GM21528 (cell line): ENCODE measurements at regions not wholly inside any gene's neighbourhood (a gene's known extent, or its start where the extent isn't known, plus 50 kb on each side); places are given as distances from the start of the nearest gene placed in this dataset.

ENCODE experiments used
- ATAC-seq: cut with Tn5 transposase; IDR thresholded peaks from one replicate; pipeline ENCODE4 v1.9.1; 2021; ENCODE audit warnings: mild to moderate bottlenecking, moderate library complexity; ENCODE audit not compliant: unreplicated experiment, low FRiP score

DNA sequence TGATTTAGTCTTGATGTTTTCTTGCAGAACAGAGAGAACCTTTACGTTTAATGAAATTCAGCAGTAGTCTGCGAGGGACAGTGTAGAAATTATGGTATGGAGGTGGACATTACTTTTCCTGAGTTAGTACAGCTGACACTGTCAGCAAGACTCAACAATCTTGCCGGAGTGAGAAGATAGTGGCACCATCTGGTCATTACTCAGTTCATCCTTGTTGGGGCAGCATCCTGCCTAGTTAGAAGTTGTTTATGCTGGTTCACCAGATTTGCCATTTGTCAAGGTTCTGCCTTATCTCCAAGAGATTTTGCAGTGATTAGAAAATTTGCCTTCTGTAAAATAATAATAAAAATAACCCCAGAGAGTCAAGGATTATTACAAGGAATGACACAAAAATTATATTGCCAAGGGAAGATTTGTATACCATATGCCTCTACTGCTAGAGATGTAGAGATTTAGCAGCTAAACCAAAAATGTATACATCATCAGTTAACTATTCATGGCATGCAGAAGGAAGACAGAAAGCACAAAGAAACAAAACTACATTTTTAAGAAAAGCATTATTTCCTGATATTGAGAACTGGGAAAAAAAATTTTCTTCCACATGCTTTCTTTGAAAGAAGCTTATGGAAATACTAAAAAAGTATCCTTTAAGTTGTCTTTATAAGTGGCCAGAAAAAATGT lies 1967.4 kb downstream of the NCAM2 start:
- no peak for ATAC-seq

DNA sequence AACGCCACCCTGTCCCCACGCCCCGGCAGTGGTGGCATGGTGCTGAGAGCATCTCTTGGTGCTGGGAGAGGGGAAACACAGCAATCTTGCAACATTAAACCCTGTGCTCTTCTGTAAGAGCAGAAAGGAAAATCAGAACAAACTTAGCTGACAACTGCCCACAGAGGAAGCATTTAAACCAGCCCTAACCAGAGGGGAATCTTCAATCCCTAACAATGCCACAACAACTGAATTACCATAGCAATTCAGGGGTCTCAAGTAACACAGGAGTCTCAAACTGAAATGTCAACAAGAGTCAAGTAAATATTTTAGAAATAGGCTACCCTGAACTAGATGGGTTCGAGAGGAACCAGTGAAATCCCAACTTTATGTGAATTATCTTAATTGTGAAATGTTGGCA lies 1983.6 kb downstream of the NCAM2 start:
- ATAC-seq: no peak

DNA sequence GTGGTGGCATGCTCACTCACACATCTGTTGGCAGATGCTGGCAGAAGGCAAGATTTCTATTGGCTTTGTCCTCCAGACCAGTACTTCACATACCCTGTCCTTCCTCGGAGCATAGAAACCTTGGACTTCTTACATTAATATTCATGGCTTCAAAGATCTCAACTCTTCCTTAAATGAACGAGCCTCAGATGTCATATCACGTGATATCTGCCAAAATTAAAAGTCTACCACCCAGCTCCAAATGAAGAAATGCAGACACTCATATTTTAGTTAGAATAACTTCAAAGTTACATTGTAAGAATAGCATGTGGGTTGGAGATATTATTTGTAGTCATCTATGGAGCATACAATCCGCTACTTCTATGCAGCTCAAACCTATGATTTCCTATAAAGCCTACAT lies 1994.9 kb downstream of the NCAM2 start:
- ATAC-seq: no peak

DNA sequence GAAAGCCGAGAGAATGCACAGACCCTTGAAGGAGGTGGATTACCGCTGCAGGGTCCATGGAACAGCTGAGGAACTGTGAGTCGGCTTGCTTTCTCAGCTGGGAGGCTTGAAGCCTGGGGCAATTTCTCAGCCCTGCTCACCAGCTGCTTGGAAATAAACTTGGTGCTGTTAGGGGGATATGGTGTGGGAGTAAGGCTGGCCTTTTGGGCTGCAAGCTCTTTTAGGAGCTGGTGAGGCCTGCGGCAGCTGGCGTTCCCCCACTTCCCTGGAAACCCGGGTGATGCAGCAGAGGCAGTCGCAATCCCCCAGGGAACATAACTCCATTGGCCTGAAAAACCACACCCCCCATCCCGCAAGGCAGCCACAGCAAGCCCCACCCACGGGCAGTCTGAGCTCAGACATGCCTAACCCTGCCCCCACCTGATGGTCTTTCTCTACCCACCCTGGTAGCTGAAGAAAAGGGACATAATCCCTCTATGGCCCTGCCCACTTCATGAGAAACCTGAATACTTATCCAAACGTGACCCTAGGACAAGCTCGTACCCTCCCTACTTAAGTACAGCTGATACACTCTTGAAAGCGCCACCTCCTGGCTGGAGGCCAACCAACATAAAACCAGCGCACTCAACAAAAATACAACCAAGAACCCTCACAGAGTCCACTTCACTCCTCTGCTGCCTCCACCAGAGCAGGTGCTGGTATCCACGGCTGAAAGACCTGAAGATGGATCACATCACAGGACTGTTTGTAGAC lies 1995.8 kb downstream of the NCAM2 start:
- no peak for ATAC-seq

DNA sequence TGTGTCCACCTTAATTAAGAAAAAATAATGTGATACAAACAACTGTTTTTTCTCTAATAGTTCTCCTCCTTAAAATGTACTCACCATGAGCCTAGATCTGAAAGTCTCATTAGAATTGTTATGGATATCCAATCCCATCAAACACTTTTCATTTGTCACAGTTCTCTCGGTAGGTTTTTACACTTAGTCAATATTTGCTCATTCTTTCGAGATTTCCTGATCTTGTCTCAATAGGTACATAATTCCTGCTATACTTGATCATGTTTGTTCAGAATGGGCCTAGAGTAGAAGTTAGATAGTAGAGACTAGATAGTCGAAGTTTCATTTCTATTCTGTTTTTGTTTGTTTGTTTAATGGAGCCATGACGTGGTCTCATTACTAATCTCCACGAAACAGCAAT lies 2005.7 kb downstream of the NCAM2 start:
- ATAC-seq: no peak

DNA sequence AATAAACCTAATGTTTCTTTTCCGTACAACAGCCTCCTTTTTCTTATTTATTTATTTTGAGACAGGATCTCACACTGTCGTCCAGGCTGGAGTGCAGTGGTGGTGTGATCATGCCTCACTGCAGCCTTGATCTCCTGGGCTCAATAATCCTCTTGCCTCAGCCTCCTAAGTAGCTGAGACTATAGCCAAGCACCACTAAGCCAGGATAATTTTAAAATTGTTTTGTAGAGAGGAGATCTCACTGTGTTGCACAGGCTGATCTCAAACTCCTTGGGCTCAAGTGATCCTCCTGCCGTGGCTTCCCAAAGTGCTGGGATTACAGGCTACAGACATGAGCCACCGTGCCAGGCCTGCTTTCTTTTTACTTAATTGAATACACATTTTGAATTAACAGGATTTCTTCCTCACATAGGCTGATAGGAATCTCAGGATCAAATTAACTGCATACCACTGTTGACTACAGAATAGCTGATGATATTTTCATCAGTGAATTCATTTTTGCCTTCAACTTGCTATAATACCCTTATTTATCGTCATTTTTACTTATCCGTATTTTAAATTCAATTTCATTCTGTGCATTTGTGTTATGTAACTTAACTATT lies 2010.5 kb downstream of the NCAM2 start:
- no peak for ATAC-seq

DNA sequence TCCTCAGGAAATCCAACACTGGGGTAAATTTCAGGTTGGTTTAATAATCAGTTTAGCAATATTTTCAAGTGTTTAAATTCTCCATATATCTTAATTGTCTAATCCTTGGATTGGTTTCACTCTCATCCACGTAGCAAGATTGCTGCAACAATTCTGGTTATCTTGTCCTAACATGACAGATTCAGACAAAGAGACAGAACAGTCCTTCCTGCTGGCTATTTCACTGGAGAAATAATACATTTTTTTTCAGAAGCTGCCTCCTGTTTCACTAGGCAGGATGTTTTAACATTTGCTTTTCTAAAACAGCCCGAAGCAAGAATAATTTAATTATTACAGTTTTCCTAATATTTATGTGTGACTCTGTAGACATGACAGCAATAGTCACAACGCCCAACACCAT lies 2011.2 kb downstream of the NCAM2 start:
- ATAC-seq: no peak

DNA sequence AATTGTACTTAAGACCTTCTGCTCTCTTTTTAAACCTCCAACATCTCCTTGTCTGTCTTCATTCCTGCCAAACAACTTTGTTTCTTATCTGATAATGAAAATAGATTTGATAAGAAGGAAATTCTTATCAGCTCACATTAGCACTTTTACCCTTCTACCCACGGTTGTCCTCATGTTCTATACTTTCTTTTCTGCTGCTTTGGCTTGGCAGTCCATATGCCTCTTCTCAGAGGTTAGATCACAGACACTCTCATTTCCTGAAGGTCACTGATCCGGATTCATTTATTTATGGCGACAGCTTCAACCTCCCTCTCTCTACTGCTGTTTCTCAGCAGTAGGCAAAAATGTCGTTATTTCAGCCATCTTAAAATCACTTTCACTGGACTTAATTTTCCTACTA lies 2015.8 kb downstream of the NCAM2 start:
- no peak for ATAC-seq

DNA sequence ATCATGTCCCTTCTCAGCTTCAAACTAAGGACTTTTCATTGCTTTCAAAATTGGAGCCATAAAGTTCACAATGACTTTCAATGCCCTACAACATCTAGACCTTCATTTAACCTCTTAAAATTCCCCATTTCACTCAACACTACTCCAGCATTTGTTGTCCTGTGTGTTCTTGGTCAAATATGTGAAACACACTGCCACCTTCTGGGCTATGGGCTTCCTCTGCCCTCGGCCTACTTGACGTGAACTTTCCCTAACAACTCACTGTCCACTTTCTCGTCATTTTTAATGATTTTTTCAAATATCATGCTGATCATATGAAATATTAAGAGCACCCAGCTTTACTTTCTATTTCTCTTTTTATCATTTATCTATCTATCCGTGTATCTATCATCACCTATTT lies 2018.4 kb downstream of the NCAM2 start:
- ATAC-seq: no peak

DNA sequence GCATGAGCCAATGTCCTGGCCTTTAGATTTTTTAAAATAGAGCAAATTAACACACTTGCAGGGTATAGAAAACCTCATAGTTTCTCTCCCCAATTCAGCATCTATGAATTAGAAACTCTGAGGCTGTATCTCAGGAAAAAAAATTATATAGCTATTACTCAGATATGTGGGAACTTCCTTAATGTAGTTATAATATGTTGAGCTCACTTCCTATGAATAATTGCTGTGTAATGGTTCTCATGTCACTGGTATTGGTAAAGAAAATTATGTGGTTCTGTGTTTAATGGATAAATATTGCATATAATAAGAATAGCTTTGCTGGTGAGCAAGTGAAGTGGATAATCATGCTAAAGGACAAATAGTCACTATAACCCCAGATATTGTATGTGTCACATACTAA lies 2019.8 kb downstream of the NCAM2 start:
- no peak for ATAC-seq

DNA sequence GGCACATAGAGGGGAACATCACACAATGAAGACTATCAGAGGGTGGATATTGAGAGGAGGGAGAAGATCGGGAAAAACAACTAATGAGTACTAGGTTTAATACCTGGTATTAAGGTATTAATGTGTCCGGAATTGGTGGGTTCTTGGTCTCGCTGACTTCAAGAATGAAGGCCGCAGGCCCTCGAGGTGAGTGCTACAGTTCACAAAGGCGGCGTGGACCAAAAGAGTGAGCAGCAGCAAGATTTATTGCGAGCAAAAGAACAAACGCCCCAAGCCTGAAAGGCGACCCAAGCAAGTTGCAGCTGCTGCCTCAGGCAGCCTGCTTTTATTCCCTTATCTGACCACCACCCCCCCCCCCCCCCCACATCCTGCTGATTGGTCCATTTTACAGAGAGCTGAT lies 2022.8 kb downstream of the NCAM2 start:
- ATAC-seq: no peak

DNA sequence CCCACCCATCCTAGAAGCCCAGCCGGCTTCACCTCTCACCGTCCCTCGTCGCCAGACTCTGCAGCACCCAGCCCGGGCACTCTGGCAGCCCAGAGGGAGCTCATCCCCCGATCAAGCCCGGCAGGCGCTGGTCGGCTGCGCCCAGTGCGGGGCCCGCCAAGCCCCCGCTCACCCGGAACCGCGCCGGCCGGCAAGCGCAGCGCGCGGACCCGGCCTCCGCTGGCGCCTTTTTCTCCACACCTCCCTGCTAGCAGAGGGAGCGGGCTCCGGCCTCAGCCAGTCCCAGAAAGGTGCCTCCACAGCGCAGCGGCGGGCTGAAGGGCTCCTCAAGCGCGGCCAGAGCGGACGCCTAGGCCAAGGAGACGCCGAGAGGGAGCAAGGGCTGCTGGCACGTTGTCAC lies 2023.3 kb downstream of the NCAM2 start:
- ATAC-seq: no peak

DNA sequence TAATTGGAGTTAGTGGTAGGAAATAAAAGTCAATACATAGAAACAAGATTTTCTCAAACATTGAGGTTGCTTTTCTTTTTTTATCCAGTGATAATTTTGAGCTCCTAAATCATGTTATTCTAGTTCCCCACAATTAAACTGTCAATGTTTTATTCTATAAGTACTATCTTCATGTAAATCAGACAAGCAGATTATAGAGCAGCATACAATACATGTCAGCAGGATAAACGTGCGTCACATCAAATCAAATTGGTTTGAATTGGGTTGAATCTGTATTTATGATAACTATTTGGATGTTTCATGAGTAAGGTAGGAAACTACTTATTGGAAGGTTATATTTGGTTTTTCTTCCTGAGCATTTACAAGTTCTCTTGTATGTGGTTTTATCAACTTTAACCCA lies 2028.7 kb downstream of the NCAM2 start:
- ATAC-seq: no peak

DNA sequence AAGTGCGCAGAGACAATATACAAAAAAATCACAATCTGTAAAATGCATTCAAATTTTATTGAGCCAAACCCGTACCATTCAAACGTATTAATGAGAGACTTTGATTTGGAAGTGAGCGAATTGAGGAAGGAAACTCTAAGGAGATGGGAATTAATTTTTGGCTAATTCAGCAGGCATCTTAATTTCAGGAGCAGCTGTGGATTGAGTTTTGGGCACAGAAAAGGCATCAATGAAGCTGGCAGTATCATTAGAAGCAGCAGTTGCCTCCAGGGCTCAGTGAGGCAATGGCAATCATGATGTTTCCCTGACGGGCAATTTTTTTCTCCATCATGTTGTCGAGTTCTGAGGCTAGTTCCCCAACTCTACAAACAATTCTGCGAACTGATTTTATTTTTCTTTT lies 2041.6 kb downstream of the NCAM2 start:
- no peak for ATAC-seq

DNA sequence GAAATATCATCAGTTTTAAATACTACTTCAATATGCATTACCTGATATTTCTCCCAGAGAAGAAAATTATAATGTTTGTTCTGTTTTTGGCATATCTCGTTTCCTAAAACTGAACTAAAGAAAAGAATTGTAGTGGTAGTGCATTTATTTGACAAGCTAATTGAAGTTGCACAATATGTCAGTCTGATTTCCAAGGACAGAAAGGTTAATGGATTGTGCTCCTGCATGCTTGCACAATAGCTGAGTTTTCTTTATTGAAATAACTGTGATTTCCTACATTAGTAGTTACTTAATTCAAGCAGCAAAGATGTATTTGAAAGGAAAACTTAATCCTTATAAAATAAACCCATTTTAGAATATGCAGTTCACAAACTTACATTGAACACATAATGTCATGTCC lies 2047.7 kb downstream of the NCAM2 start:
- no peak for ATAC-seq

DNA sequence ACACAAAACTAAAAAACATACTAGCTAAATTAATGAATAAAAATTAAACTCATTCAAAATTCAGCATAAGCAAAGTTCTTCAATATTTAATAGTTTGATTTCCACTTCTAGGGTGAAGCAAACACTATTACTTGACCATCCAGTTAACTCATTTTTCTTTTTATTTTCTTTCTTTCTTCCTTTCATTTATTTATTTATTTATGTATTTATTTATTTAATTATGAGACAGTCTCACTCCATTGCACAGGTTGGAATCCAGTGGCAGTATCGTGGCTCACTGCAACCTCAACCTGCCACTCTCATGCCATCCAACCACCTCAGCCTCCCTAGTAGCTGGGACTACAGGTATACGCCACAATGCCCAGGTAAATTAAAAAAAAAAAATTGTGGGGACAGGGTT lies 2069.5 kb downstream of the NCAM2 start:
- ATAC-seq: no peak

DNA sequence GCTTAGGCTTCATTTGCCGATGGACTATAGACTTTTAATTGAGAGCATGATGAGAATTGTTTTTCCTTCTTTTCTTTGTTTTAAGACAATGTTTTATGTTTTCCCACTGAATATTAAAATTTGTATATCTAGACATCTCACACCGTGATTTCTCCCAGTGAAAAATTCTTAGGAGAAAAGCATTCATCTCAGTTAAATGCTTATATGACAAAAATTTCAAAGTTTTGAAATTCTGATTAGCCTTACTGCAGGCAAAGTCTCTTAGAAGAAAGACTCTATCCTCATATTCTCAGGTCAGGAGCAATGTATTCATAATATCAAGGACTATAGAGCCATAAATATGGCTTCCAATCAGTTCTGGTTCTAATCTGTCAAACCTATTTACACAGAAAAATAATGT lies 2085.0 kb downstream of the NCAM2 start:
- no peak for ATAC-seq

DNA sequence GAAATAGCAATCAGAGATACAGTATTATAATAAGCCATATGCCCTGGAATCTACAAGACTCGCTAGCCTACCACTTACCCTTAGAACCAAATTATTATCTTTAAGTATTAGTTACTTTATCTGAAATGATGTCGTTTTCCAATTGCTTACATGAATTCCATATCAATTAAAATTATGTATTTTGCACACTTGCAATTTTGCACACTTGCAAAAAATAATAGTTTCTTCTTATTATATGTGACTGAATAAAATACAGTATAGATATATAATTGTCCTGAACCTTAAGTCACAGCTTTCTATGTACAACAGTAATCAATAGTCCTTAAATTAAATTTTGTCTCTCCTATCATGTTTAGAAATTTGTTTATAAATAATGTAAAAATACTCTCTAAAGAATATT lies 2095.1 kb downstream of the NCAM2 start:
- no peak for ATAC-seq

DNA sequence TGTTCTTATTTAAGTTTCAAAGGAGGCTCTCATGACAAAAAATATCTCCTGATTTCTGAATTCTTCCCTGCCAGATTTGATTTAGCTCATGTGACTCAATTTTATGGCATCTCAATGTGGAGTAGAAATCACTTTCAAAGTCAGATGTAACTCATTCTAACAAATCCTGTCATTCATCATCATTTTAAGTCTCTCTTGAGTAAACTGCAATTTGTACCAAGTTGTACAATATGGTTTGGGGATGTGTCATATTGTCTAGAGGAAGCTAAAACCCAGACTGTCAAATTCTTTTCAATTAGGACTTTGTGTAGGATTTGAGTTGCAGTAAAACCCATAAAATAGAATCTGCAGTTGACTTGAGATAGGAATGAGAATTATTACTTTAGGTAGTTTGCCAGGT lies 2101.0 kb downstream of the NCAM2 start:
- ATAC-seq: no peak

DNA sequence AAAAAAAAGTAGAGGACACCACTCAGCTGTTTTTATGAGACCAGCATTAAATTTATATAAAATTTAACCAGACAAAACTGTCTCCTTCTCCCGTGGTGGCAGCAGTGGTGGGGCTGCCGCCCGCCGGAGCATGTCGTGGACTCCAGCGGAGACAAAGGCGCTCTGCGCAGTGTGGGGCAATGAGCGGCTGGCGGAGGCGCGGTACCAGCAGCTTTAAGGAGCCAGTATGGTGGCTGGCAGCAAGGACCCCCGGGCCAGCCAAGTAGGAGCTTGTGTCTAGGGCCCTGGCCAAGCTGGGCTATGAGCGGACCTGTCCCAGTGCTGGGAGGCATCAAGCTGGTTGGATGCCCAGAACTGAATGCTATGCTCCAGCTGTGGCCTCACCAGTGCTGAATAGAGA lies 2102.9 kb downstream of the NCAM2 start:
- no peak for ATAC-seq

DNA sequence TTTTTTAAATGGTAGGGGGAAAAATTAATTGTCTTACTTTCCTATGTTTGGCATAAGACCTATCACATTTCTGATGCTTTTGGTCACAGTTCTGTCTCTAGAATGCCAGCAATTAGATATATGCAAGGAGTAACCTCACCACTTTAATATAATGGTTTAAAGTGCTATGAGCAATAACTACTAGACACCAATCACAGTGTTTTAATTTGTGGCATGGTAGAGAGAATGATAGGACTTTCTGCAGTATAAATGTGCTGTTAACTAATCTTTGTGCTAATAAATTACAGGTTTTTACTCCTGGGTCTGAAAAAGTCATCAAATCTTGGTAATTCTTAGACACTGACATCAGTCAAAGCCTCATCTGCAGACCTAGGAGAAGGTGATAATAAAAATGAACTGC lies 2110.3 kb downstream of the NCAM2 start:
- ATAC-seq: no peak

DNA sequence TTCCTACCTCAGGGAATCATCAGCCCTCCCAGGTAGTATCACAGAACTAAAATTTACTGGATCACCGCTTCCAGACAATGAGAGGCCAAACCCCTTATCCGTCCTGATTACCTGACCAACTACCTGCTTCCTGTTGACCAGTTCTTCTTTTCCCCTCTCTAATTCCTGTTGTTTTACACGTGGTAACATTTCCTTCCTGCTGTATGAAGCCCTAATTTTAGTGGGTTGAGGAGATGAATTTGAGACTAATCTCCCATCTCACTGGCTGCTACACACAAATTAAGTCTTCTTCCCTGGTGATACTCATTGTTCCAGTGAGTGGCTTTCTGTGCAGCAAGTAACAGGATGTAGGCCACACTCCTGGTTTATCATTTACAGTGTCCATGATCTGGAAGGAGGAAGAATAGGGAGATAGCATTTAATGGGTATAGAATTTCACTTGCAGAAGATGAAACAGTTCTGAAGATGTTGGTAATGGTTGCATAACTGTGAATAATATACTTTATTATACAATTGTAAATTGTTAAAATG lies 2112.9 kb downstream of the NCAM2 start:
- no peak for ATAC-seq
